ENCODE measurements at regions not wholly inside any gene's neighbourhood (a gene's known extent, or its start where the extent isn't known, plus 50 kb on each side); places are given as distances from the start of the nearest gene placed in this dataset.

DNA sequence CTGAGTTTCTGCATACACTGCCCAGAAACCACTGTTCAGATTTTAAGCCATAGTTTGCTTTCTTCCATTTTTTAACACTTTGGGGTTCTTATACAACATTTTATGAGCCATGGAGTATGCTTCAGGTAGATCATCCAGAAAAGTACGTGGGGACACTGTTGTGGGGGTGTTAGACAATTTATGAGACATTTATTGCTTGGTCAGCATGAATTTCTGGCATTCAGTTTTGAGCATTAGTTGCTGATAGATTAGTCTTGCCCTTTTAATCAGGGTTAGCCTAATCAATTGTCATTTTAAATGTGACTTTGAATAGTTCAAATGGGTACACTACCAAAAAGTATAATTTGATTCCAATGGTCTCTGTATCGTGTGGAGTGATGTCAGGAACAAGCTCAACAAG lies 434.9 kb downstream of the GPM6A start:
- DNase-seq (ENCODE audit: low read depth, low spot score), result no peak
- Histone ChIP-seq H2AFZ (ENCODE audit: control insufficient read depth, low read length) (no peak overlapping the region), H3K4me2 (ENCODE audit: control insufficient read depth, extremely low read depth, insufficient read depth, low read depth, low read length) (no peak overlapping the region), H3K27me3 (ENCODE audit: control insufficient read depth, extremely low read depth, insufficient read depth, low read length) (no peaks in the 10 kb centered on the region), H3K9me3 (ENCODE audit: control insufficient read depth, low read depth, low read length) (no peaks in the 10 kb centered on the region), H3K4me3 (ENCODE audit: control insufficient read depth in 2 of 3, extremely low read depth in 1 of 3, insufficient read depth in 2 of 3, low read depth in 1 of 3, low read length in 3 of 3) (no peak overlapping the region), H3K9ac (ENCODE audit: control insufficient read depth, extremely low read depth, insufficient read depth, low read length) (no peak overlapping the region), H3K79me2 (ENCODE audit: control insufficient read depth, insufficient read depth, low read length) (no peaks in the 10 kb centered on the region), H3K4me1 (ENCODE audit: control insufficient read depth, extremely low read depth, insufficient read depth, low read length) (no peaks in the 10 kb centered on the region), H3K9me1 (ENCODE audit: control insufficient read depth, extremely low read depth, insufficient read depth, low read length) (no peaks in the 10 kb centered on the region), H4K20me1 (ENCODE audit: control insufficient read depth, extremely low read depth, insufficient read depth, low read length) (no peaks in the 10 kb centered on the region), H3K27ac (ENCODE audit: control insufficient read depth, insufficient read depth, low read length) (no peak overlapping the region), H3K36me3 (ENCODE audit: control insufficient read depth in 2 of 2, extremely low read depth in 1 of 2, insufficient read depth in 2 of 2, low read length in 2 of 2) (no peaks in the 10 kb centered on the region)
- dilution Hi-C loops (cut with MboI; ENCODE audit: extremely low pct_ligation_motif_present, low sequenced_read_pairs), result no loop called here
- no peak for TF ChIP-seq EZH2 (IDR thresholded peaks at IDR 0.05; ENCODE audit: low read length)
- TF ChIP-seq, protein P1, sequence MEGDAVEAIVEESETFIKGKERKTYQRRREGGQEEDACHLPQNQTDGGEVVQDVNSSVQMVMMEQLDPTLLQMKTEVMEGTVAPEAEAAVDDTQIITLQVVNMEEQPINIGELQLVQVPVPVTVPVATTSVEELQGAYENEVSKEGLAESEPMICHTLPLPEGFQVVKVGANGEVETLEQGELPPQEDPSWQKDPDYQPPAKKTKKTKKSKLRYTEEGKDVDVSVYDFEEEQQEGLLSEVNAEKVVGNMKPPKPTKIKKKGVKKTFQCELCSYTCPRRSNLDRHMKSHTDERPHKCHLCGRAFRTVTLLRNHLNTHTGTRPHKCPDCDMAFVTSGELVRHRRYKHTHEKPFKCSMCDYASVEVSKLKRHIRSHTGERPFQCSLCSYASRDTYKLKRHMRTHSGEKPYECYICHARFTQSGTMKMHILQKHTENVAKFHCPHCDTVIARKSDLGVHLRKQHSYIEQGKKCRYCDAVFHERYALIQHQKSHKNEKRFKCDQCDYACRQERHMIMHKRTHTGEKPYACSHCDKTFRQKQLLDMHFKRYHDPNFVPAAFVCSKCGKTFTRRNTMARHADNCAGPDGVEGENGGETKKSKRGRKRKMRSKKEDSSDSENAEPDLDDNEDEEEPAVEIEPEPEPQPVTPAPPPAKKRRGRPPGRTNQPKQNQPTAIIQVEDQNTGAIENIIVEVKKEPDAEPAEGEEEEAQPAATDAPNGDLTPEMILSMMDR (optimal IDR thresholded peaks at IDR 0.05 in 1 of 3, IDR thresholded peaks at IDR 0.05 in 1 of 3, conservative IDR thresholded peaks at IDR 0.05 in 1 of 3; ENCODE audit: extremely low read depth in 1 of 3, insufficient read depth in 2 of 3, low read length in 3 of 3), result no peak
- FAIRE-seq, result no peak

DNA sequence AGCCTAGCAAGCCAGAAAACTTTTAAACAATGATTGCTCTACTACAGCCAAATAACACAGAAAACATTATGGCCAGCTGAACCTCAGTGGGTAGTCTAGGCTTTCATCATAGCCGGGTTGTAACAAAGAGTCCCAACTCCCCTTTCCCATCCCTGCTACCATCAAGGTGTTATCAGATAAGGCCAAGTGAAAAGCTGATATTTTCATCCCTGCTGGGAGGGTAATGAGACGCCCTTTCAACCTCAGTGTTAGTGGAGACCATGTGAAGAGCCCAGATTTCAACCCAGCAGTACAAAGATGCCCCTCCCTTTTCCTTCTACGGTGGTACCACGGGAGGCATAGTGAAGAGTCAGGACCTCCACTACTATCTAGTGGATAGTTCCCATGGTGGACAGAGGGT lies 433.7 kb downstream of the GPM6A start:
- Histone ChIP-seq H3K4me3 (ENCODE audit: control insufficient read depth in 2 of 3, extremely low read depth in 1 of 3, insufficient read depth in 2 of 3, low read depth in 1 of 3, low read length in 3 of 3) (no peak overlapping the region), H3K27ac (ENCODE audit: control insufficient read depth, insufficient read depth, low read length) (no peak overlapping the region), H3K9me3 (ENCODE audit: control insufficient read depth, low read depth, low read length) (no peaks in the 10 kb centered on the region), H3K4me2 (ENCODE audit: control insufficient read depth, extremely low read depth, insufficient read depth, low read depth, low read length) (no peak overlapping the region), H3K36me3 (ENCODE audit: control insufficient read depth in 2 of 2, extremely low read depth in 1 of 2, insufficient read depth in 2 of 2, low read length in 2 of 2) (no peaks in the 10 kb centered on the region), H3K4me1 (ENCODE audit: control insufficient read depth, extremely low read depth, insufficient read depth, low read length) (no peaks in the 10 kb centered on the region), H2AFZ (ENCODE audit: control insufficient read depth, low read length) (no peak overlapping the region), H3K27me3 (ENCODE audit: control insufficient read depth, extremely low read depth, insufficient read depth, low read length) (no peaks in the 10 kb centered on the region), H3K79me2 (ENCODE audit: control insufficient read depth, insufficient read depth, low read length) (no peaks in the 10 kb centered on the region), H3K9me1 (ENCODE audit: control insufficient read depth, extremely low read depth, insufficient read depth, low read length) (no peaks in the 10 kb centered on the region), H4K20me1 (ENCODE audit: control insufficient read depth, extremely low read depth, insufficient read depth, low read length) (no peaks in the 10 kb centered on the region), H3K9ac (ENCODE audit: control insufficient read depth, extremely low read depth, insufficient read depth, low read length) (no peak overlapping the region)
- dilution Hi-C loops (cut with MboI; ENCODE audit: extremely low pct_ligation_motif_present, low sequenced_read_pairs), result no loop called here
- DNase-seq (ENCODE audit: low read depth, low spot score), result no peak
- FAIRE-seq, result no peak
- TF ChIP-seq, protein P1 (optimal IDR thresholded peaks at IDR 0.05 in 1 of 3, IDR thresholded peaks at IDR 0.05 in 1 of 3, conservative IDR thresholded peaks at IDR 0.05 in 1 of 3; ENCODE audit: extremely low read depth in 1 of 3, insufficient read depth in 2 of 3, low read length in 3 of 3), result no peak
- no peak for TF ChIP-seq EZH2 (IDR thresholded peaks at IDR 0.05; ENCODE audit: low read length)

Data from keratinocyte (primary cell).